ENCODE measurements at regions not wholly inside any gene's neighbourhood (a gene's known extent, or its start where the extent isn't known, plus 50 kb on each side); places are given as distances from the start of the nearest gene placed in this dataset.

- TF ChIP-seq EZH2 (IDR thresholded peaks at IDR 0.05; ENCODE audit: insufficient read depth, poor library complexity, severe bottlenecking) = no peak
- TF ChIP-seq EZH2phosphoT487 (IDR thresholded peaks at IDR 0.05; ENCODE audit: insufficient read depth, low read depth) = no peak
Measured at GRCh38 chr4:123522081-123522480, 125.5 kb downstream of the SPRY1 start.
